Thymus (tissue), 11 donors: ENCODE measurements at regions not wholly inside any gene's neighbourhood (a gene's known extent, or its start where the extent isn't known, plus 50 kb on each side); places are given as distances from the start of the nearest gene placed in this dataset.

Source experiments
- DNase-seq, 9 donors: peaks; one replicate each; pipeline ENCODE4 v3.0.0-alpha.2; 2013; ENCODE audit warnings: low spot score in 9 of 9, low read depth in 6 of 9, missing footprints in 1 of 9
- H3K27ac ChIP-seq, 2 donors: one replicate each; pipeline ENCODE4 v1.5.1; 2013; ENCODE audit warnings: control low read depth in 1 of 2, low read depth in 1 of 2, low read length in 1 of 2, mild to moderate bottlenecking in 1 of 2, moderate library complexity in 1 of 2
- H3K27me3 ChIP-seq, 2 donors: one replicate each; pipeline ENCODE4 v1.5.1; 2013; ENCODE audit warnings: low read length in 1 of 2; ENCODE audit not compliant: control insufficient read depth in 2 of 2, insufficient read depth in 1 of 2
- H3K36me3 ChIP-seq, 2 donors: one replicate each; pipeline ENCODE4 v1.5.1; 2013; ENCODE audit warnings: low read length in 1 of 2, mild to moderate bottlenecking in 1 of 2, moderate library complexity in 1 of 2; ENCODE audit not compliant: control insufficient read depth in 2 of 2, insufficient read depth in 2 of 2
- H3K4me1 ChIP-seq, 2 donors: one replicate each; pipeline ENCODE4 v1.5.1; 2013; ENCODE audit warnings: low read length in 2 of 2; ENCODE audit not compliant: control insufficient read depth in 2 of 2, insufficient read depth in 2 of 2
- H3K4me3 ChIP-seq, 2 donors: one replicate each; pipeline ENCODE4 v1.5.1; 2013; ENCODE audit warnings: low read length in 2 of 2, control low read depth in 1 of 2, mild to moderate bottlenecking in 1 of 2
- H3K9me3 ChIP-seq, 2 donors: one replicate each; pipeline ENCODE4 v1.5.1; 2013; ENCODE audit warnings: low read length in 1 of 2, mild to moderate bottlenecking in 1 of 2; ENCODE audit not compliant: control insufficient read depth in 2 of 2, insufficient read depth in 1 of 2
- WGBS: extraction: QIAGEN DNeasy Blood & Tissue Kit; methylation state at CpG from one replicate; pipeline ENCODE4 v1.1.7; 2013; 5-methylcytosine and 5-hydroxymethylcytosine counted together
- donor health status: healthy.

- WGBS, result 54% methylated on average over 9 of the region's 9 CpGs
- Histone ChIP-seq H3K4me1 (peaks cover 35 to 40% of the 10 kb centered on the region in 2 donors), H3K4me3 (no peak overlapping the region), H3K36me3 (no peaks in the 10 kb centered on the region), H3K27me3 (no peaks in the 10 kb centered on the region), H3K27ac (peak overlapping the region in 1 of 2 donors; percentile 68), H3K9me3 (no peaks in the 10 kb centered on the region)
- peak in 3 of 9 donors; percentile 31 to 54 (median 45) for DNase-seq
Observed at GRCh38 chr13:50527188-50527587, 316.3 kb downstream of the DLEU7 start.

DNA sequence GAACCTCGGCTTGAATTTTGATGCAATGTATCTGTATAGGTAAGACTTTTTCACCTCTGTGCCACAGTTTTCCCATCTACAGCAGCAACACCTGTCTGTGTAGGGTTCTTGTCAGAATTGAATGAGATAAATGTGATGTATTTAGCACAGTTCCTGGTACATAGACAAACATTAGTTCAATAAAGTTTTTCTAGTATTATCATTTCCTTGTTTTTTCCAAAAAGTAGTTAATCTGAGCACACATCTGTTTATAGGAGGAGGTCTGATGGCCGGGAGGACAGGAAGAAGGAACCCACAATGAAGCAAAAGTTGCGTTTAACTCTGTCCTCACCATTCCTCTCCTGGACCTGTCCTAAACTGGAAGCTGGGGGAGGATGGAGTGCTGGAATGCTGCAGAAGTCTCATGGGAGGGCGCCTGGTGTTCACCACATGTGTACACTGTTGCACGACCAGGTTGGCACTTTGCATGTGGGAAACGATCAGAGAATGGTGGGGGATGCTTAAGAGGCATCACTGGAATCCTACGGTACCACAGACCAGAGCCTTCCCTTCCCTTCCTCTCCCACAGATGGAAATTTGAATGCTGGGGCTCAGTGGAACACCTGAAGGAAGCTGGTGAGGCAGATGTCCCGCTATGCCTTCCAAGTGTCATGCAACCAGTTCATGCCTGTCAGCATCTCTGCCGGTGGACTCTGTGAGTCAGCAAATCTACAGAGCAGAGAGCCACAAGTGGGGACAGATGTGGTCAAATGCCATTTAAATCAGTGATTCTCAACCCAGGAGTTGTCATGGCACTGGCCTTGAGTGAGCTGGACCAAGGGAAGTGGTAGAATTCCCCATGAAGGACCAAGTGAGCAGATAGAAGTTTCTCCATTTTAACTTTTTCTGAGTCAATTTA lies 315.6 kb downstream of the DLEU7 start:
- no peaks in the 10 kb centered on the region for H3K27me3 ChIP-seq
- H3K4me3 ChIP-seq, result no peak overlapping the region
- H3K27ac ChIP-seq, result peak overlapping the region in 1 of 2 donors; percentile 68
- H3K9me3 ChIP-seq, result no peaks in the 10 kb centered on the region
- H3K4me1 ChIP-seq, result peaks cover 35 to 40% of the 10 kb centered on the region in 2 donors
- peak in 2 of 9 donors; percentile 35 to 57 for DNase-seq
- WGBS, result 36% methylated on average over 9 of the region's 9 CpGs
- no peaks in the 10 kb centered on the region for H3K36me3 ChIP-seq

- H3K4me1 ChIP-seq, result peaks cover 35 to 40% of the 10 kb centered on the region in 2 donors
- WGBS, result 77% methylated on average over 12 of the region's 12 CpGs
- DNase-seq, result peak in 1 of 9 donors; percentile 56
- no peak overlapping the region for H3K4me3 ChIP-seq
- no peaks in the 10 kb centered on the region for H3K9me3 ChIP-seq
- peak overlapping the region in 1 of 2 donors; percentile 34 for H3K27ac ChIP-seq
- no peaks in the 10 kb centered on the region for H3K36me3 ChIP-seq
- no peaks in the 10 kb centered on the region for H3K27me3 ChIP-seq
Observed at GRCh38 chr13:50529154-50529882, 314.2 kb downstream of the DLEU7 start.

GRCh38 chr13:50531917-50532899 lies 311.3 kb downstream of the DLEU7 start:
- Histone ChIP-seq H3K36me3 (peaks cover 0 to 3% of the 10 kb centered on the region in 2 donors), H3K4me1 (peaks cover 23% of the 10 kb centered on the region in 2 donors), H3K4me3 (no peak overlapping the region), H3K27me3 (no peaks in the 10 kb centered on the region), H3K9me3 (peaks cover 5 to 9% of the 10 kb centered on the region in 2 donors), H3K27ac (no peak overlapping the region)
- 90% methylated on average over 5 of the region's 5 CpGs for WGBS
- peak in 1 of 9 donors; percentile 33 for DNase-seq

DNA sequence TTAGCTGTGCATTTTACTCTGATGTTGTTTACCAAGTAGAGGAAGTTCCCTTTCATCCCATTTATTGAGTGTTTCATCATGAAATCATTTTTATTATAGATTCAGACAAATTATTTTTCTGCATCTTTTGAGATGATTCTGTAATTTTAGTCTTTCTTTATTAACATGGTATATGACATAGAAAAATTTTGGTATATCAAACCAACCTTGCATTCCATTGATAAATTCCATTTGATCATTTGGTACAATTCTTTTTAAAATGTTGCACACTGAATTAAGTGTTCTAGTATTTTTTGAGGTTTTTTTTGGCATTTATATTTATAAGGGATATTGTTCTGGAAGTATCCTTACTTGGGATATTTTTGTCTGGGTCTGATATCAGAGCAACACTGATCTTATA lies 308.4 kb downstream of the DLEU7 start:
- Histone ChIP-seq H3K4me1 (no peaks in the 10 kb centered on the region), H3K36me3 (peaks cover 0 to 3% of the 10 kb centered on the region in 2 donors), H3K27ac (no peak overlapping the region), H3K4me3 (no peak overlapping the region), H3K27me3 (no peaks in the 10 kb centered on the region), H3K9me3 (peaks cover 5 to 13% of the 10 kb centered on the region in 2 donors)
- DNase-seq, result no peak

- 98% methylated on average over 1 of the region's 1 CpG for WGBS
- no peaks in the 10 kb centered on the region for H3K4me1 ChIP-seq
- DNase-seq, result no peak
- H3K36me3 ChIP-seq, result peaks cover 0 to 3% of the 10 kb centered on the region in 2 donors
- no peak overlapping the region for H3K27ac ChIP-seq
- H3K9me3 ChIP-seq, result peaks cover 5 to 13% of the 10 kb centered on the region in 2 donors
- no peak overlapping the region for H3K4me3 ChIP-seq
- no peaks in the 10 kb centered on the region for H3K27me3 ChIP-seq
Observed at GRCh38 chr13:50537029-50537428, 306.5 kb downstream of the DLEU7 start.

DNA sequence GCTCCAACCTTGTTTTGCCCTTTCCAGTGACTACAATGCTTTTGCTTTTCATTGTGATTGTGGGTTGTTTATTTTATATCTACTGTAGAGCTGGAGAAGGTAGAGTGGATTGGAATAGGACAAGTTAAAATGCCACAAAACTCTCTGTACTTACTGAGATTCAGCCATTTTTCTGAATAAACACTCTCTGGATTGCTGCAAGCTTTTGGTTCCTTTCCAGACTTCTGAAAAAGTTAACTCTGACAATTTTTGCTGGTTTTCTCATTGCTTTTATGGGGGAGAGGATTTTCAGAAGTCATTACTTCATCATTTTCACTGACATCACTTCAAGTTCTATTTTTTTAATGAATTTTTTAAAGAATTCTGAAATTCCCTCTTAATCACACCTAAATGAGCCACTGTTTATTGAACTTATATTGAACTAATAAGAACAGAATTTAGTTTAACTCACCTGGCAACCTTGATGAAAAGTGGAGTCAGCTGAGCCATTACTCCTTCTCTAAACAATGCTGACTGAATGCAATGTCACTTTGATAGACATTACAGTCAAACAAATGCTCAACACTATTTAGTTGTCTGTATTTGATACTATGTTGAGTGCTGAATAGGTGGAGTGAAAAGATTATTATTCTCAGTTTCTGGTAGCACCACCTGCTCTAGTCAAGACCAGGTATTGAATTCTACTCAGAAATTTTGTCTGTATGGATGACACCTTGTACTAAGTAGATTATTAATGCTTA lies 303.5 kb downstream of the DLEU7 start:
- Histone ChIP-seq H3K36me3 (peaks cover 0 to 3% of the 10 kb centered on the region in 2 donors), H3K4me1 (no peaks in the 10 kb centered on the region), H3K27ac (no peak overlapping the region), H3K27me3 (no peaks in the 10 kb centered on the region), H3K4me3 (no peak overlapping the region), H3K9me3 (peaks cover 5 to 13% of the 10 kb centered on the region in 2 donors)
- DNase-seq, result no peak

DNA sequence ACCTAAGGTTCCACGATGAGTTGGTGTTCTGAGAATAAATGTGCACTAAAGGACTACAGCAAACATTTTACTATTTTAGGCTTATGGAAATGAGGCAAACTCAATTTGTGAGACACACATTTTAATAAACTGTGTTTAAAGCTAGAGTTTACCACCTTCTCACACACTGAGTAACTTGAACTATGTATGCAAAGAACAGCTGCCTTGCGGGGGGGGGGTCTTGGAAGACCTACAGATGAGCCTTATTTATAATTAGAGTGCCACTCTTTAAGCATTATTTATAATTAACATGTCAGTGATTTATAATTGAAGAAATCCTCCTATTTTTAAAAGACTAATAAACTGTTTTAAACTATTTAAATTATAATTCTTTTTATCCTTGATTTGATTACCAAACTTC lies 300.4 kb downstream of the DLEU7 start:
- H3K4me1 ChIP-seq, result no peaks in the 10 kb centered on the region
- no peaks in the 10 kb centered on the region for H3K27me3 ChIP-seq
- no peak overlapping the region for H3K27ac ChIP-seq
- no peak overlapping the region for H3K4me3 ChIP-seq
- WGBS, result 80% methylated on average over 2 of the region's 2 CpGs
- H3K36me3 ChIP-seq, result no peaks in the 10 kb centered on the region
- H3K9me3 ChIP-seq, result no peaks in the 10 kb centered on the region
- DNase-seq, result no peak
